Adrenal gland (tissue), 9 donors: ENCODE measurements at regions not wholly inside any gene's neighbourhood (a gene's known extent, or its start where the extent isn't known, plus 50 kb on each side); places are given as distances from the start of the nearest gene placed in this dataset.

Experiments
- DNase-seq, 7 donors: peaks; one replicate each; pipeline ENCODE4 v3.0.0-alpha.2; 2019 to 2020
- H3K27ac ChIP-seq, 5 donors: fragments of 200-600 bp; sonication (generic) in 4 of 5; 1 replicate in 3 of 5; 2 replicates in 2 of 5; pipeline versions ENCODE4 v1.5.1 to v1.8.0; 2016 to 2020; ENCODE audit warnings: mild to moderate bottlenecking in 1 of 5
- H3K27me3 ChIP-seq: fragments of 200-600 bp; 2 replicates; pipeline ENCODE4 v1.8.0; 2021
- H3K36me3 ChIP-seq, 2 donors: fragments of 200-600 bp; replicated peaks in 1 of 2; 1 replicate in 1 of 2; 2 replicates in 1 of 2; pipeline versions ENCODE4 v1.5.1 to v1.8.0; 2018 to 2022
- H3K4me1 ChIP-seq, 2 donors: fragments of 200-600 bp; replicated peaks in 1 of 2; 1 replicate in 1 of 2; 2 replicates in 1 of 2; pipeline versions ENCODE4 v1.5.1 to v1.8.0; 2018 to 2021
- H3K4me3 ChIP-seq, 4 donors: fragments of 200-600 bp; sonication (generic) in 3 of 4; one replicate each; pipeline ENCODE4 v1.5.1; 2016 to 2018
- H3K9me3 ChIP-seq, 3 donors: fragments of 200-600 bp; sonication (generic) in 1 of 3; replicated peaks in 1 of 3; 1 replicate in 2 of 3; 2 replicates in 1 of 3; pipeline versions ENCODE4 v1.5.1 to v1.8.0; 2016 to 2021
- CTCF ChIP-seq, 6 experiments: fragments of 450-650 bp in 4 of 6; fragments of 200-600 bp in 2 of 6; sonication (generic) in 1 of 6; IDR thresholded peaks; 1 replicate in 5 of 6; 2 replicates in 1 of 6; pipeline versions ENCODE4 v1.5.1 to v1.8.0; 2016 to 2021; ENCODE audit warnings: antibody characterized with exemption in 6 of 6, mild to moderate bottlenecking in 2 of 6, moderate library complexity in 1 of 6
- POLR2A ChIP-seq, 2 donors: fragments of 450-650 bp; IDR thresholded peaks; one replicate each; pipeline ENCODE4 v1.6.1; 2017; ENCODE audit warnings: antibody characterized with exemption in 2 of 2, mild to moderate bottlenecking in 2 of 2, moderate library complexity in 1 of 2
- WGBS, 4 donors: extraction: QIAGEN DNeasy Blood & Tissue Kit in 2 of 4; methylation state at CpG; one replicate each; pipeline versions ENCODE4 v1.1.5 to v1.1.7; 2013 to 2017; 5-methylcytosine and 5-hydroxymethylcytosine counted together
- intact Hi-C, 2 donors: fragments of 100-400 bp; cut with DNase I; formaldehyde crosslinking; loops; one replicate each; pipeline versions ENCODE4 v1.14.1 to v1.15.0; 2022 to 2023
- donor health status: healthy with polysubstance abuse.
- donor health status: Bipolar disorder and iron deficiency.
- donor health status: DM: yes; HTN: yes; CAD: no.
- donor health status: DM: no; HTN: no; CAD: no.
- donor health status: DM: no; HTN: no; CAD: no.

- no peaks in the 10 kb centered on the region for H3K27me3 ChIP-seq
- no peaks in the 10 kb centered on the region for H3K4me1 ChIP-seq
- no peaks in the 10 kb centered on the region for H3K36me3 ChIP-seq
- no peaks in the 10 kb centered on the region for H3K9me3 ChIP-seq
- intact Hi-C loops = no loop called here
- no peak overlapping the region for H3K27ac ChIP-seq
- no peak for TF ChIP-seq CTCF (IDR thresholded peaks at IDR 0.05)
- TF ChIP-seq POLR2A (IDR thresholded peaks at IDR 0.05) = no peak
- no peak overlapping the region for H3K4me3 ChIP-seq
- no peak for DNase-seq
- WGBS, 4 donors = 63 to 65% (median 64%) methylated on average over 5 of the region's 5 CpGs
Observed at GRCh38 chr9:17963498-17963897, 384.6 kb downstream of the SH3GL2 start.

- no peaks in the 10 kb centered on the region for H3K27me3 ChIP-seq
- intact Hi-C loops = no loop called here
- no peaks in the 10 kb centered on the region for H3K4me1 ChIP-seq
- no peak for DNase-seq
- 37 to 61% (median 40%) methylated on average over 3 of the region's 3 CpGs for WGBS, 4 donors
- H3K4me3 ChIP-seq = no peak overlapping the region
- no peak overlapping the region for H3K27ac ChIP-seq
- TF ChIP-seq POLR2A (IDR thresholded peaks at IDR 0.05) (no peak), CTCF (IDR thresholded peaks at IDR 0.05) (no peak)
- H3K36me3 ChIP-seq = no peaks in the 10 kb centered on the region
- H3K9me3 ChIP-seq = no peaks in the 10 kb centered on the region
Observed at GRCh38 chr9:17967731-17968130, 388.9 kb downstream of the SH3GL2 start.

- no peak for TF ChIP-seq CTCF (IDR thresholded peaks at IDR 0.05)
- TF ChIP-seq POLR2A (IDR thresholded peaks at IDR 0.05) = no peak
- no peaks in the 10 kb centered on the region for H3K4me1 ChIP-seq
- no peaks in the 10 kb centered on the region for H3K9me3 ChIP-seq
- no peaks in the 10 kb centered on the region for H3K36me3 ChIP-seq
- 0 to 35% (median 2%) methylated on average over 1 of the region's 1 CpG for WGBS, 4 donors
- no peak overlapping the region for H3K27ac ChIP-seq
- no peaks in the 10 kb centered on the region for H3K27me3 ChIP-seq
- intact Hi-C loops = no loop called here
- no peak overlapping the region for H3K4me3 ChIP-seq
- DNase-seq = no peak
Observed at GRCh38 chr9:17969232-17969631, 390.4 kb downstream of the SH3GL2 start.

GRCh38 chr9:17970277-17970676 lies 391.4 kb downstream of the SH3GL2 start:
- H3K27ac ChIP-seq = no peak overlapping the region
- no peak for DNase-seq
- TF ChIP-seq POLR2A (IDR thresholded peaks at IDR 0.05) = no peak
- TF ChIP-seq CTCF (IDR thresholded peaks at IDR 0.05) = no peak
- intact Hi-C loops = no loop called here
- H3K27me3 ChIP-seq = no peaks in the 10 kb centered on the region
- no peak overlapping the region for H3K4me3 ChIP-seq
- no peaks in the 10 kb centered on the region for H3K36me3 ChIP-seq
- no peaks in the 10 kb centered on the region for H3K4me1 ChIP-seq
- no peaks in the 10 kb centered on the region for H3K9me3 ChIP-seq
